Muscle of leg (tissue), 3 donors: ENCODE measurements at regions not wholly inside any gene's neighbourhood (a gene's known extent, or its start where the extent isn't known, plus 50 kb on each side); places are given as distances from the start of the nearest gene placed in this dataset.
A peak's percentile ranks its signal among the peaks of the same experiment; 100 is the strongest.

Experiments used
- DNase-seq: peaks from one replicate; pipeline ENCODE4 v3.0.0; 2013
- H3K27ac ChIP-seq: one replicate; pipeline ENCODE4 v1.5.1; 2013; ENCODE audit warnings: mild to moderate bottlenecking, low read length, control low read depth
- H3K27me3 ChIP-seq: one replicate; pipeline ENCODE4 v1.6.1; 2013; ENCODE audit warnings: low read length; ENCODE audit not compliant: control insufficient read depth, insufficient read depth
- H3K36me3 ChIP-seq: one replicate; pipeline ENCODE4 v1.6.1; 2013; ENCODE audit warnings: low read length; ENCODE audit not compliant: control insufficient read depth, insufficient read depth
- H3K4me1 ChIP-seq: one replicate; pipeline ENCODE4 v1.6.1; 2013; ENCODE audit warnings: low read length; ENCODE audit not compliant: control insufficient read depth, insufficient read depth
- H3K4me3 ChIP-seq: one replicate; pipeline ENCODE4 v1.5.1; 2013; ENCODE audit warnings: low read length, control low read depth
- H3K9me3 ChIP-seq: replicated peaks from 2 replicates; pipeline ENCODE4 v1.6.1; 2013; ENCODE audit warnings: low read depth, low read length; ENCODE audit not compliant: control insufficient read depth
- WGBS: methylation state at CpG from one replicate; pipeline ENCODE4 v1.1.5; 2013; ENCODE audit warnings: missing lambda C conversion rate; ENCODE audit not compliant: insufficient coverage; 5-methylcytosine and 5-hydroxymethylcytosine counted together

- no peaks in the 10 kb centered on the region for H3K9me3 ChIP-seq
- no peaks in the 10 kb centered on the region for H3K27me3 ChIP-seq
- no peak overlapping the region for H3K27ac ChIP-seq
- H3K4me1 ChIP-seq: no peaks in the 10 kb centered on the region
- H3K36me3 ChIP-seq: no peaks in the 10 kb centered on the region
- no CpG with 5 or more reads among the region's 3 CpGs for WGBS
- no peak for DNase-seq
- no peak overlapping the region for H3K4me3 ChIP-seq
Observed at GRCh38 chr4:134560728-134561127, 359.1 kb upstream of the PABPC4L start.

- no peaks in the 10 kb centered on the region for H3K9me3 ChIP-seq
- 60% methylated on average over 1 of the region's 1 CpG for WGBS
- H3K4me3 ChIP-seq: no peak overlapping the region
- no peaks in the 10 kb centered on the region for H3K27me3 ChIP-seq
- no peak overlapping the region for H3K27ac ChIP-seq
- no peak for DNase-seq
- no peaks in the 10 kb centered on the region for H3K36me3 ChIP-seq
- H3K4me1 ChIP-seq: no peaks in the 10 kb centered on the region
Observed at GRCh38 chr4:134552063-134552462, 350.5 kb upstream of the PABPC4L start.

GRCh38 chr4:134551348-134551747, 349.8 kb upstream of the PABPC4L start:
- WGBS: no CpG with 5 or more reads among the region's 2 CpGs

DNA sequence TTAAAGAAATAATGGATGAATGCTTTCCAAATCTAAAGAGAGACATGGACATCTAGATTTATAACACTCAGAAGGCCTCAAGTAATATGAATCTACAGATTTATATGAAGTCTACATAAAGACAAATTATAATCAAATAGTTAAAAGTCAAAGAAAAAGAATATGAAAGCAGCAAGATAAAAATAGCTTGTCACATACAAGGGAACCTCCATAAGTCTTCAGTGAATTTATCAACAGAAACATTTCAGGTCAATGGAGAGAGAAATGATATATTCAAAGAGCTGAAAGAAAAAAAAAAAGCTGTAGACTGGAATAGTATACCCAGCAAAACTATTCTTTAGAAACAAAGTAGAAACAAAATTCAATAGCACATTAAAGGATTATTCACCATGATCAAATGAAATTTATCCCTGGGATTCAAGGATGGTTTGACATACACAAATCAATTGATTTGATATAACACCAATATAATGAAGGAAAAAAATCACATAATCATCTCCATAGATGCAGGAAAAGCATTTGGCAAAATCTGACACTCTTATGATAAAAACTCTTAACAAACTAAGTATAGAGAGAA, 346.6 kb upstream of the PABPC4L start:
- no peaks in the 10 kb centered on the region for H3K36me3 ChIP-seq
- H3K27ac ChIP-seq: no peak overlapping the region
- DNase-seq: no peak
- peaks cover 2% of the 10 kb centered on the region for H3K4me1 ChIP-seq
- no peak overlapping the region for H3K4me3 ChIP-seq
- no peaks in the 10 kb centered on the region for H3K9me3 ChIP-seq
- no peaks in the 10 kb centered on the region for H3K27me3 ChIP-seq

More at GRCh38 chr4:134551348-134551747, 349.8 kb upstream of the PABPC4L start:
- DNase-seq: no peak
- no peaks in the 10 kb centered on the region for H3K36me3 ChIP-seq
- no peak overlapping the region for H3K27ac ChIP-seq
- no peak overlapping the region for H3K4me3 ChIP-seq
- H3K4me1 ChIP-seq: no peaks in the 10 kb centered on the region
- no peaks in the 10 kb centered on the region for H3K27me3 ChIP-seq
- H3K9me3 ChIP-seq: no peaks in the 10 kb centered on the region

- peaks cover 2% of the 10 kb centered on the region for H3K4me1 ChIP-seq
- H3K9me3 ChIP-seq: no peaks in the 10 kb centered on the region
- no peak for DNase-seq
- no peaks in the 10 kb centered on the region for H3K27me3 ChIP-seq
- whole genome bisulfite sequencing: 100% methylated on average over 5 of the region's 15 CpGs
- H3K27ac ChIP-seq: no peak overlapping the region
- no peaks in the 10 kb centered on the region for H3K36me3 ChIP-seq
- H3K4me3 ChIP-seq: no peak overlapping the region
Observed at GRCh38 chr4:134546279-134546678, 344.7 kb upstream of the PABPC4L start.

DNA sequence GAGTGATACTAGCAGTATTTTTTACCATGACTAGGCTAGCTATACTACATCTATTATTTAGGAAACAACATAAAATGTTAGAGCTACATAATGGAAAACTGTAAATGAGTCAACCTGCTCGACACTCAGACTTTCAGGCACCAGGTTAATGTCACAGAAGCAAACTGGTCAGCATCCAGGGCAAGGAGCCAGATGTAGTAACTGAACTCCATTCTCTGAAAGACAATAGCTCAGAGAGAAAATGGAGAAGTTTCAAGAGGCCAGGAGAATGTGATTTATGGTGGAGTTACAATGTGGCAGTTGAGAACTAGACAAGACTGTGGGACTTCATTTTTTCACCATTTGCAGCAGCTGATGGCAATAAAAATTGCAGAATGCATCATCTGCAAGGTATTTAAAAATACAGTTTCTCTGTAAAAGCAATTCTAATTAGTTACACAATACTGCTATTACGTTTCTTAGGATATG, 342.7 kb upstream of the PABPC4L start:
- Histone ChIP-seq H3K36me3 (no peaks in the 10 kb centered on the region), H3K9me3 (no peaks in the 10 kb centered on the region), H3K27ac (no peak overlapping the region), H3K4me3 (no peak overlapping the region), H3K27me3 (no peaks in the 10 kb centered on the region), H3K4me1 (peaks cover 2% of the 10 kb centered on the region)
- WGBS: no CpG with 5 or more reads among the region's 2 CpGs
- DNase-seq: peak; percentile 57

- no peaks in the 10 kb centered on the region for H3K27me3 ChIP-seq
- peak; percentile 4 for DNase-seq
- H3K4me3 ChIP-seq: no peak overlapping the region
- no peaks in the 10 kb centered on the region for H3K36me3 ChIP-seq
- no CpG with 5 or more reads among the region's 2 CpGs for whole genome bisulfite sequencing
- H3K4me1 ChIP-seq: peaks cover 2% of the 10 kb centered on the region
- H3K27ac ChIP-seq: no peak overlapping the region
- H3K9me3 ChIP-seq: no peaks in the 10 kb centered on the region
Observed at GRCh38 chr4:134540588-134540987, 339.0 kb upstream of the PABPC4L start.

DNA sequence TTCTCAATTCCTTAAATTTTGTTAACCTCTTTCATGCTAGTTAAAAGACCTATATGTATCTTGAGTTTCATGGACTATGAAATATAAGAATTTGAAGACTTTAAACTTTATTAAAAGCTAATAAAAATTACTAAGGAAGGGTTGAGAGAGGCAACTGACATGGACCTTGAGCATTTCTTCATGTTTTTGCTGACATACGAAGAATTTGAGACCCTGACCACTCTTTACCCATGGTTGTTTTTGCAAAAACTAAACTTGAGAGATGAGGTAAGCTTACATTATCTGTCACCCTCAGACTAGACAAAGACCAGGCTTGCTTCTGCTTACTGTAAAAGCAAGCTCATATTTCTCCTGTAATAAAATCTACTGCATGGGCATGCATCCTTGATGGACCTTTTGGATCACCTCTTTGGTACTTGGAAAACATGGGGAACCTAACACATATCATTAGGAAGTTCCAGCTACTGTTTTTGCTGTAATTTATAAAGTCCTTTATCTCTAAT, 338.2 kb upstream of the PABPC4L start:
- peaks cover 2% of the 10 kb centered on the region for H3K4me1 ChIP-seq
- no peaks in the 10 kb centered on the region for H3K27me3 ChIP-seq
- H3K36me3 ChIP-seq: no peaks in the 10 kb centered on the region
- H3K4me3 ChIP-seq: no peak overlapping the region
- no peaks in the 10 kb centered on the region for H3K9me3 ChIP-seq
- no CpG with 5 or more reads among the region's 1 CpG for WGBS
- no peak overlapping the region for H3K27ac ChIP-seq
- no peak for DNase-seq

DNA sequence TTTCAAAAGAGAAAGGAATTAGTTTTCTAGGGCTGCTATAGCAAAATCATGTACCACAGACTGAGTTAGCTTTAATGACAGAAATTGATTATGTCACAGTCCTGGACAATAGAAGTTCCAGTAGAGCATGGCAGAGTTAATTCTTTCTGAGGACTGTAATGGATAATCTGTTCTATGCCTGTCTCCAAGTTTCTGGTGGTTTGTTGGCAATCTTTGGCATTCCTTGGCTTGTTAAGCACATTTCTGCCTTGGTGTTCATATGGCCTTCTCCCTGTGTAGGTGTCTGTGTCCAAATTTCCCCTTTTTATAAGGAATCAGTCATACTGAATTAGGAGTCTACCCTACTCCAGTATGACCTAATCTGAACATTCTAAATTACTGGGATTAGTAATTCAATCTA, 336.1 kb upstream of the PABPC4L start:
- DNase-seq: no peak
- no peak overlapping the region for H3K4me3 ChIP-seq
- no peaks in the 10 kb centered on the region for H3K9me3 ChIP-seq
- no peaks in the 10 kb centered on the region for H3K36me3 ChIP-seq
- no peaks in the 10 kb centered on the region for H3K4me1 ChIP-seq
- no peaks in the 10 kb centered on the region for H3K27me3 ChIP-seq
- H3K27ac ChIP-seq: no peak overlapping the region

DNA sequence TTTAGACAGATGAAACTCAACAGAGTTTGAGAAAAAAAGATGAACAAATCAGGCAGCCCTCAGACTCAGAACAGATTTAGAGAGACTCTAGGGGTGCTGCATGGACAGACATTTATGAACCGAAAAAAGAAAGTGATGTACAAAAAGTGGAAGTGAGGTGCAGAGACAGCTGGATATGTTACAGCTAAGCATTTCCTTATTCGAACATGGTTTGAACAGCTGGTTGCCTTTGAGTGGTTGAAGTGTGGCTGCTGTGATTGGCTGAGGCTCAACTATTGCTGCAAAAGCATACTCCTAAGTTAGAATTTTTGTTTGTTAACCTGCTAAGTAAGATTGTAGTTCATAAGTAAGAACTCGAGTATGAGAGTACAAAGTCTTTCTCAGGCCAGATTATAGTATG, 331.5 kb upstream of the PABPC4L start:
- WGBS: 30% methylated on average over 2 of the region's 3 CpGs
- Histone ChIP-seq H3K27me3 (no peaks in the 10 kb centered on the region), H3K27ac (no peak overlapping the region), H3K4me1 (no peaks in the 10 kb centered on the region), H3K36me3 (no peaks in the 10 kb centered on the region), H3K9me3 (no peaks in the 10 kb centered on the region), H3K4me3 (no peak overlapping the region)
- DNase-seq: no peak

GRCh38 chr4:134531013-134531412, 329.4 kb upstream of the PABPC4L start:
- Histone ChIP-seq H3K4me1 (no peaks in the 10 kb centered on the region), H3K9me3 (no peaks in the 10 kb centered on the region), H3K4me3 (no peak overlapping the region), H3K27ac (no peak overlapping the region), H3K27me3 (no peaks in the 10 kb centered on the region), H3K36me3 (no peaks in the 10 kb centered on the region)
- WGBS: no CpG with 5 or more reads among the region's 1 CpG
- peak; percentile 5 for DNase-seq
